UCSD-AML1 (cell line): ENCODE measurements at regions not wholly inside any gene's neighbourhood (a gene's known extent, or its start where the extent isn't known, plus 50 kb on each side); places are given as distances from the start of the nearest gene placed in this dataset.

Experiments used
- DNase-seq: peaks from one replicate; lab custom pipeline; 2025; ENCODE audit not compliant: unreplicated experiment; lab: John Stamatoyannopoulos, UW

DNA sequence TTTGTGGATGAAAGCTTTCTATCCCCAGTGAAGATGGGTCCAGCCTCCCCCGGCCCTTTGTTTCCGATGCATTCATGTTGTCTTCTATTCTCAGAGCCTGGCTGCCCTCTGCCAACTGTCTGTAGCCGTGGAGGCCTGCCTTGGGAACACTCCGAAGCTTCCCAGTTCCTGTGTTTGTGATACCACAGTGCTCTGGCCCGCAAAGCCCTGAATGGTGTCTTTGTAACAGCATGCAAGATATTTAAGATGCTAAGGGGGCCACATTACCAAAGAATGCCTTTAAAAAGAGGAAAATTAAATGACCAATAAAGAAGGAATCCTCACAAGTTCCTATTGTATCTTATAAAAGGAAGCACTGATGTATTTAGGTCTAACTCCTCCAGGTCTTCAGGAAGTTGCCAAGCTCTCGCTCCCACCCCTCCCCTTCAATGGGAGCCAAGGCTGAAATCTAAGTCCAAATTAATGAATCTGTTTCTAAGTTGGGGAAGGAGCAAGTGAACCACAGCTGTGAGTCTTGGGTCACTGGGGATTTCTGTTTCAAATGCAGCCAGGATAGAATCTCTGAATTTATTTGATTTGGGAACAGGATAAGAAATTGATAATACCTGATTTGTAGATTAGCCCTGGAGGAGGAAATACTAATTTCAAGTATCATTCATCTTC is 596.1 kb downstream of the QKI start:
- no peak for DNase-seq

DNA sequence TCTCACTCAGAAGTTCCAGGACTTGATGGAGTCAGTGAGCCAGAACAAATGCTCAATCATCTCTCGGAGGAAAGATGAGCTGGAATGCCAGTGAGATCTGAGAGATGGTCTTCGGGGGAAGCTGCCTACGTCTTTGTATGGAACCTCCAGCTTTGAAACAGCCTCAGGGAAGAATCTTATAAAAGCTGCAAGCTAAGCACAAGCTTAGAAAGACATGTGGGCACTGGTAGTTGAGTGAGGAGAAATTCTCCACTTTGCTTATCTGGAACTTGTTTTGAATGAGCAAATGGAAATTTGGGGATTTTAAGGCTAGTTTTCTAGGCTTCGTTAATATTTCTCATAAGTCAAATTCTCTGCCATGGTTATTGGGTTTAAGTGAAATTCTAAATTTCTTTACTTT is 594.4 kb downstream of the QKI start:
- DNase-seq: no peak

DNA sequence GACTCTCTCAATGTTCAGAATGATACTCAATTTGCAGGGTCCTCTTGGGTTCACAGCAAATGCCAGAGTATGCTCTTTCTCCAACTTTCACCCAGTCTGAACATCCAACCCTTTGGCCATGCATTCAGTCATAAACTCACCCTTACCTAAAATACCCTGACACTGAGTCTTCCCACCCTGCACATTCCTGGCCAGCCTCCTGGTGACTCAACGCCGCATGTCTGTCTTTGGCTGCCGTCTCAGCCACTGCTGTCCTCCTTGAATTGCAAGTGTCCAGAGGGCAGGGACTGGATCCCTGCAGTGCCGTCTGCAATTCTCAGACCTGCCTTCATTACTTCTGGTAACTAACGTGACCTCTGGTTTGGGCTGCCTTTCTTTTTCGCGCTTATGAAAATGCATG is 593.4 kb downstream of the QKI start:
- no peak for DNase-seq

DNA sequence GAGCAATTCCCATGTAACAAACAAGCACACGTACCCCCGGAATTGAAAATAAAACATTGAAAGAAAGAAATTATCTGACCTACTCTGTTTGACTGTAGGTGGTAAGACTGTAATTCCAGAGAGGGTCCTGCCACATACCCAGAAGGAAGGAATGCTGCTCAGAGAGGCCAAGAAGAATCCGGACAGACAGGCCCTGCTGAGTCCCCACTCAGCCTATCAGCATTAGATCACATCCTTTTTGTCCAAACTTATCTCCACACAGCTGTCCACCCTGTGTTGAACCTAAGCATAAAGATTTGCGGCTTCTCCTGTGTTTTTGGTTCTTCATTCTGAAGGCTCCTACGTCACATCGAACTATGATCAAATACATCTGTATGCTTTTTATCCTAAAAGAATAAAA is 591.9 kb downstream of the QKI start:
- DNase-seq: no peak

DNA sequence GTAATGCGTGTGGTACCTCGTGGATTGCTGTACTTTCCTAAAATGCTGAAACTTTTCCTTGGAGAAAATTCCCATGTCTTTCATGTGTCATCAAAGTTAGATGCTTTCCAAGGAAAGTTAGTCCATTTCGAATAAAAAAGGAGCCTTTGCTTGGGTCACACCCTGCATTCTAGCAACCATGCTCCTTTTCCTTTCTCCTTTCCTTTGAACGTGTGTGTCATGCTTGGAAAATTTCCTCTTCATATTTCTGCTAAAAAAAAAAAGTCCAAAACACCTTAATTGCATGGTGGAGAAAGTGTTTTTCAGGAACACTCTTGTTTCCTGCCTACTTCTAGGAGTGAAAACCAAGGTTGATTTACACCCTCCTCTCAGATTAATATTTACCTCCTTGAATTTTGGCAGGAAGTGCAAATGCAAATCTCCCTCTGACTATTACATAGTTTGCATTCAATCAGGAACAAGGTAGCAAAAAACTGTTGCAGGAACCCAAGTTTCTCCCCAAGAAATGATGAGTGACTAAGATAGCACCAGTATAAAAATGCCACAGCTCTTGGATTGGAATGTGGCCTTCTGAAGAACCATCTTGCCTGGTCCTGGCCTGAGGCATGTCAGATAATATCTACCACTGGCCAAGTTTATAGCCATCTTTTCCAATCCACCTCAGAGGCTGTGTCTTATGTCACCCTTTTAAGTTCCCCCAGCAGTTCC is 590.6 kb downstream of the QKI start:
- DNase-seq: no peak

DNA sequence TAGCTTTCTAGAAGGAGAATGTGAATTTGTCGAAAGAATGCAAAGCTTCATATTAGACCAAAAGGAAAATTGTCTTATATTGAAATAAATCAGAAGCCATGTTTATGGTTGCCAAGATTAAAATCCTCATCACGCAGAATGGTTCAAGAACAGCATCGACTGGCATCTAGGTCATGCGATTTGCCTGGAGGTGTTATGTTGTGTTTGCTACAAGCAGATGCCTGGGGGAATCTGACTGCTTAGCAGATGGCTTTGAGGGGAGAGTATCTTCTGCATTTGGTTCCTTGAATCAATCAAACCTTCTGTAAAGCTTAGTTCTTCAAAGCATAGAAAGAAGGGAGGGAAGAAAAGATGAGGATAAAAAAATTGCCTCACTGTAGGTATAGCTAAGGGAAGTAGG is 585.8 kb downstream of the QKI start:
- DNase-seq: no peak

DNA sequence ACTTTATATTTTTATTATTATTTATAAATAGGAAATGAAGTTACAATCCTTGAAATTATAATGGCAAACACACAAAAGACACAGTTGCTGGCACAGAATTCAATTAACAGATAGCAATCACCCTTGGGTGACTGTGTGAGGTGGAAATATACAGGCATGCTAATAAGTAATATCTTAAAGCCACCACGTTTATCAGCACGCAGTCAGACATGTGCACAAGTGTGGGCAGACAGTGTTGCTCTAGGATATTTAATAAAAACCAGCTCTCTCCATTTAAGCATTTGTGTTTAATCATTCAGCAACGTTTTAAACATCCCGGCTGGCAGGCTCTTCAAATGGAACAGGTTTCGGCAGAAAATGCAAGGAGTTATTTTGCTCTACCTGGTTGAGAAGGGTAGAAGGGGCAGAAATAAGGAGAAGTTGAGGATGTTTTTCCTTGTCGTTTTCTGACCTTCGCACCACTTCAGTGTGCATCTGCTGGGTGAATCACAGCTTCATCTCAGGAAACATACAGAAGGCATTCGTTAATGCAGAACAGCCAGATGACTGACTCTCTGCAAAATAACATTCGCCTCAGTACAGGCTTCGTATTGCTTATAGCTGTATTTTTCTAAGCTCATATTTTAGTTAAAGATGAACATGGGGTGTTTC is 585.1 kb downstream of the QKI start:
- no peak for DNase-seq

DNA sequence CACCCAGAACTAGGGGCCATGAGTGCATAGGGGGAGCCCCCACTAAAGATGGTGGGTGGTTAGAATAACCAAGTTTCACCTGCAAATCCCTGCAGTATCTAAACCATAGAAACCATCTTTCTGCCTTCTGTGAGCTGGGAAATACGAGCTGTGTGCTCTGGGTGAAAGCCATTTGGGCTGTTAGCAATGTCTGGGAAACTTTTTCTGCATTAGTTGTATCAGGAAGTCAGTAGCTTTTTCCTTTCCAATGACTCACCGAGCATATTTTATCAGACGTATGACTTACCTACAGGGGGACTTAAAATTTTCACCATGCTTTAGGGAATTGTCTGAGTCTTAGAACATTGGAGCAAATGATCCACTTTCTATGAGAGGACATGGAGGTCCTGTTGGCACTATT is 584.0 kb downstream of the QKI start:
- DNase-seq: no peak

DNA sequence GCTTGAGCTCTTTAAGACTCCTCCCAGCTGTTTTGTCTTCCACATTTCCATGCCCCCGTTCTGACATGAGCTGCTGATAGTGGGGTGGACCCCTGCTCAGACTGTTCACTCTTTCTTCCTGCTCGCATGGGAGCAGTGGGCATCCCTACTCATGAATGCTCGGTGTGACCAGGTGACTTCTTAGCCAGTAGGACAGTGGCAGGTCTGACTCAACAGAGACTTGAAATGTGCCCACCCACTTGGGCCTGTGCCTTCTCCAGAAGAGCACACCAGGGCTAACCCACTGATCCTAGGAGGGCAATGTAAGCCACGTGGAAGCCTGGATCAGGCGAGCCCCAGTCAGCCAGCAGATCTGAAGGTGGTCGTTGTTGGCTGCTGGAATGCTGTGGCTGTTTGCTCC is 582.0 kb downstream of the QKI start:
- no peak for DNase-seq

DNA sequence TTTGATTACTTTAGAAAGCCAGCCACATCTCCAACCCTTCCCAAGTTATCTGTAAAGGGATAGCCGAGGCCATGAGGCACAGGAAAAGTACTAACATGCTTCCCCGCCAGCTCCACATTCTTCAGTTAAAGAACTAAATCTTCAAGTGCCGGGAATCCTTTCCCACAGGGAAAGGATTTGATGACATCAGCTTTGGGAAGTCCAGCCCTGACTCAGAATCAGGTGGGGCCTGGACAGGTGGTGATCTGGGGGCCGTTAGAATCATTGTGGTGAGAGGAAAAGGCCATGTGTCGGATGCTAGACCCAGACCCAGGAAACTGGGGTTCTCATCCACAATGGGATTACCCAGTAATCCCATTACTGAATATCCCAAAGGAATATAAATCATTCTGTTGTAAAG is 580.0 kb downstream of the QKI start:
- no peak for DNase-seq

DNA sequence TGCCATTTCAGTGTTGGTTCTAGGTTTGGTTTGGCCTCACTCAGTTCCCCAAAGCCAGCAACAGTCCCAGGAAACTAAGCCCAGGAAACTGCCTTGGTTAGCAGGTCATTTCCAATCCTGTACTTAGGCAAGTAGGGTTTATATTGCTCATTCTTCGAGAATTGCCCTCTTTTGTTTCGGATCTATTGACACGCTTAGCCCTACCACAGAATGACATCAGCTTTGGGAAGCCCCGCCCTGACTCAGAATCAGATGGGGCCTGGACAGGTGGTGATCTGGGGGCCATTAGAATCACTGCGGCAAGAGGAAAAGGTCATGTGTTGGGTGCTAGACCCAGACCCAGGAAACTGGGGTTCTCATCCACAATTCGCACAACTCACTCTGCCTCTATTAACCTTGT is 578.2 kb downstream of the QKI start:
- no peak for DNase-seq

DNA sequence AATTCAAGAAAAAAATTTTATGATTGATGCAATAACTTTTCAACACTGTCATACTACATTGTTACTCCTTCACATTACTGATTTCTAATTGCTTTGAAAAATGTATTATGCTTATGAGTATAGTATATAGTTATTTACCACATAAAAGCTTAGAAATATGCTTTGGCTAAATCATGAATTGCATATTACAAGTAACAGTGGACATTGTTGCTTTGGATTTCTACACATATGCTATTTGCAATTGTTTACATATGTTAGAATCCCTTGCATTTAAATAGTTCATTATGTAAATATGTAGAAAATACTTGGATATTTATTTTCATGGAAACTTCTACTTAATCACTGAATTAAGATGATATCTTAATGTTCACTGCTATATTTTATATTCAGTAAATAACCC is 577.5 kb downstream of the QKI start:
- no peak for DNase-seq

DNA sequence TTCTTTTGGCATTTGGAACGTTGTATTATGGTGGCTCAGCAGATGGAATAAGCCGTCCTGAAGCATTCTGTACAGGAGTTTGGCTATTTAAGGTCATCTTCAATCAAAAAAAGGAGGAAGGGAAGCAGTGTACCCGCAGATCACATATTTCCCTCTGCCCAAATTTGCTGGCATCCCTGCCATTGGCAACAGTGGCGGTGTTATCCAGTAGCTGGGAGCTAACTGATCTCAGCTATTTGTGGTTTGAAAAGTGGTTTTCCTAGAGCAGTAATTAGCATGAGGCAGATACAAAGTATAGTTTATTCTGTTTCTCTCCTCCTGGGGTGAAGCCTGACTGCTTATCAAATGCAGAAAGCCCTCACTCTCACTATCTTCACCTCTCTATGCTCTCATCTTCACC is 576.8 kb downstream of the QKI start:
- no peak for DNase-seq

DNA sequence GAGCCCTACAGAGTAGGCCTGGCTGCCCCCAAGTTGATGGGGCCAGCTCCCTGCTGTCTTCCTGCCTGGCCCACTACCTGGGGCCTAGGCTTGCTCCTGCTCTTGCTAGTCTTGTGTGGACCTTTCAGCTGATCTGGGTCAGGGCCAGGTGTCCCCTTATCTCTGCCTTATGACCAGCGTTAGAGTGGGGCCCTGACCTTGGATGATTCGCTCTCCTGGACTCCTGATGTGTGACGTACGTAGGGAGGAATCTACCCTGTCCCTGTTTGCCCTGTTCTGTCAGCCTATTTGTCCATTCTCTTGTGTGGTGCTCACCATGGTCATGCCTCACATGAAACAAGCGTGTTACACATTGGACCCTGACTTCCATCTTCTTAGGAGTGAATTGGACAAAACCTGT is 571.8 kb downstream of the QKI start:
- no peak for DNase-seq

DNA sequence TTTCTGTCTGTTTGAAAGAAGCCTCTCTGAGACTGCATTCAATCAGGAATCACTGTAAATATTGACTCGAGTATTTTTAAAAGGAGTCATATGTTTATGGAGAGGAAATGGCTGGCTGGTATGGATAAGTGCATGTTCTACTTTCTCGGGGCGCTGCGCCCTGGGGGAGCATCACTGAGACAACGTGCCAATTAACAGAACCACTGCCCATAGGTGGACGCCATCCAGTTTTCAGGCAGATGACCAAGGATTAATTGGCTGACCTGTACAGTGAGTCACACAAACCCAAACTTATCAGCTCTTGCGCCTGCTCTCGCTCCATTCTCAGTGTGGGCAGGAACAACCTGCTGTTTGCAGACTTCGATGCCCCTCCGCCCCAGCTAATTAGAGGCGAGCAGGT is 571.2 kb downstream of the QKI start:
- no peak for DNase-seq

DNA sequence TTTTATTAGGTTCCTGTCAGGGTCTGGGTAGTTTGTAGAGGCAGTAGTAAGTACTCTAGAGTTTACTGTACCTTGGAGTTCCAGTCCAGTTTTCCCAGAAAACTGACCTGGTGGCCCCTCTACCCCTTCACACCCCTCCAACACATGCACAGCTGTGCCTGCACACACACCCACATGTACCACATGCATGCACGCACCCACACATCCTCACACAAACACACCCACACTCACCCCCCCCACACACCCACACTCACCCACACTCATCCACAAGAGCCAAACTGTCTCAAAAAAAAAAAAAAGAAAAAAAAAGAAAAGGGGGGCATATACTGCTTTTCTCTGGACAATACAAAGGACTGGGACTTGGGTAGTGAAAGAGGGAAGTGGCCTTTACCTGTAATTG is 570.5 kb downstream of the QKI start:
- DNase-seq: no peak

DNA sequence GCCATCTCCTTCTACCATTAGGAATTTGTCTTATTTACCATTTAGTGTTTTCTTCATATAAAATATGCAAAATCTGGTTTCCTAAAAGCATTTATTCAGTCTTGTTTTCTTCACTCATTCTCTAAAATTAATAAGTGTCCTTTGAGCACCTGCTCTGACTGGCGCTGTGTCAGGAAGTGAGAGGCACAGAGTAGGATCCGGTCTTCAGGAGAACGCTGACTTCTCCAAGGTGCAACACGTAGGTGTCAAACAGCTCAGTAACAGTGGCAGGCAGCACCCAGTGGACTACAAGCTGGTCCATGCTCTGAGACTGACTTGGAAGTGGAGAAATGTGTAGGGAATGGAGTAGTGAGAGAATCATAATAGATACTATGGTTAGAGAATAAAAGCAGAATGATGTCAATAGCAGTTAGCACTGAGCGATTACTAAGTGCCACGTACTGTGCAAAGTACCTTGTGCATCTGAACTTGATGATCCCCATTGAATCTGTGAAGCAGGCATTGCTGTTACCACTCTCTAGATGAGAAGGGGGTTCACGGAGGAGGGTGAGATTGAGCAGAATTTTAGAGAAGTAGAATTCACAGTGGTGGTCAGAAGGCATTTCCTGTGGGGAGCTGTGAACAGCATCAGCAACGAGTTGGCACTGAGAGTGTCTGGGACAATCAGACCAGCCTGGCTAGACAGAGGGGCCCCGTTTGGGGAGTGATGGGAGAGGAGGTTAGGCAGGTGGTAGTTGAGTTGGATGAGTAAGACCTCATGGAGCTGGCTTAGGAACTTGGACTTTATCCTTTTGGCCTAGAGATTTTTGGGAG is 569.8 kb downstream of the QKI start:
- DNase-seq: peak; percentile 18

DNA sequence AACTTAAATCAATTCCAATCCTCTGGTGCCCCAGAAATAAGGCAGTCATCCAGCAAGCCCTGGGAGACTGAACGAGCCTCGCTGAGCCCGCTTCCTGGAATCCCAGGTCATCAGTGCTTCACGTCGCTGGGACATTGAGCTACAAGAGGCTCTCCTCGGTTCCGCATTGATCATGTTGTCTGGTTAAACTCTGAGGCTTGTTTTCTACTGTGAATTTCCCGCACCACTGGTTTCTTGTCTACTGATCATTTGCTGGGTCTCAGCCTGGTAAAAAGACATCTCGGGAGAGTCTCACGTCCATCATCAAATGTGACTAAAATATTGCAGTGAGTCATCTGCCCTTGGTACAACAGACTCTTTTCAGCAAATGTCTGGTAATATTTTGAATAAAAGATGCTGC is 569.2 kb downstream of the QKI start:
- DNase-seq: no peak

DNA sequence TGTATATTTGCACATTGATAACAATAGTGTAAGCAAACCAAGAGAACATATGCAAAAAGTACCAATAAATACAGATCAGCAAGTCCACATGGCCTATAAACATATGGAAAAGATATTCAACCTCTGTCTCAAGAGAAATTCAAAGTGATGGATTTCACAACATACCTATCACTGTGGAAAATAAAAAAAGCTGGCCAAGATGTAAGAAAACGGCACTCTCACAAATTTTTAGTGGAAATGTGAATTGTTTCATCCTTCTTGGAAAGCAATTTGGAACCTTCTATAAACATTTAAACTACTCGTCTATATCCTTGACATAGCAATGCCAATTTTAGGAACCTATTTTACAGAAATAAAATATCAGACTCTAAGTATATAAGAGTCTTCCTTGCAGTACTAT is 559.8 kb downstream of the QKI start:
- no peak for DNase-seq

DNA sequence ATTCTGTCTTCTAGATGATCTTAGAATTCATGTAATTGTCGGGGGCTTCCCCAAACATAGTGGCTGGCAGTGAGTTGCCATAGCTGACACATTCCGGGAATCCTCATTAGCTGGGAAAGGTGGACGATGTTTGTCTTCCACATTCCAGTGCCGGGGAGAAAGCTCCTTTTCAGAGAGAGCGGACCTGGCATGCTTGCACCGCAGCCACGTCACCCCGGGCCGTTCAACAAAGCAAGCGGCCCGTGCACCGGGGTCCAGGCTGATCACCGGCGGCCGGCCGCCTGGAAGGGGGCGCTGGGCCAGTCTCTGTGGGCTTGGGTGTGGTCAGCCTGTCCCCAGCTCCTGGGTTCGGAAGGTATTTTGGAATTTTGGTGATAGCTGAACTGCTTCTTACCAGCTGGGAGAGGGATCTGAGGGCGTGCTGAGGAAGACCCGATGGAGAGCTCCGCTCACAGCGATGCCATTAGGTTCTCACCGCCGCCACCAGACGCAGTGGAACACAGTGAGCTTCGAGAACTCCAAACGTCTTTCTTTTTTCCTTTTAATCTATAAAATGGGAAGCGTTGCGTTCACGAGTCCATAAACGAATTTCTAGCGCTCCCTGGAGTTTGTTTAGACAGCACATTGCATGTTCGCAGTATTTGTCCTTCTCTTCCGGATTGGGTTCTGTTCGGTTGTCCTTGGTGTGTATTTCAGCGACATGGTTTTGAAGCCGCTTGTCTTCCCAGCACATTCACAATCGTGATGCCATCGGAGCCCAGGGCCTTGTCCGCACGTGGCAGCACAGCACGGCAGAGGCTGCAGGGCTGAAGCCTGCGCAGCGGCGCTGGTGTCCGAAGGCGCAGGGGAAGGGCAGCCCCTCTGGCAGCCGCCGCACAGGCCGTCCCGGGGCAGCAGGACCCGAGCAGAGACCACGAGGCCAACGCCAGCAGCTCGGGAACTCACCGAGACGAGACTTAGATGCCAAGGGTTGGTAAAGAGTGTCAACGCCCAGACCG is 557.6 kb downstream of the QKI start:
- no peak for DNase-seq
